ENCODE measurements at regions not wholly inside any gene's neighbourhood (a gene's known extent, or its start where the extent isn't known, plus 50 kb on each side); places are given as distances from the start of the nearest gene placed in this dataset.

GRCh38 chr1:188367661-188368060 is 1538.9 kb downstream of the PLA2G4A start:
- no peak for TF ChIP-seq EP300 (IDR thresholded peaks at IDR 0.05; ENCODE audit: borderline replicate concordance)
- TF ChIP-seq CREB1 (IDR thresholded peaks at IDR 0.05; ENCODE audit: low read depth): no peak
